ENCODE measurements at regions not wholly inside any gene's neighbourhood (a gene's known extent, or its start where the extent isn't known, plus 50 kb on each side); places are given as distances from the start of the nearest gene placed in this dataset.
A peak's percentile ranks its signal among the peaks of the same experiment; 100 is the strongest.

DNA sequence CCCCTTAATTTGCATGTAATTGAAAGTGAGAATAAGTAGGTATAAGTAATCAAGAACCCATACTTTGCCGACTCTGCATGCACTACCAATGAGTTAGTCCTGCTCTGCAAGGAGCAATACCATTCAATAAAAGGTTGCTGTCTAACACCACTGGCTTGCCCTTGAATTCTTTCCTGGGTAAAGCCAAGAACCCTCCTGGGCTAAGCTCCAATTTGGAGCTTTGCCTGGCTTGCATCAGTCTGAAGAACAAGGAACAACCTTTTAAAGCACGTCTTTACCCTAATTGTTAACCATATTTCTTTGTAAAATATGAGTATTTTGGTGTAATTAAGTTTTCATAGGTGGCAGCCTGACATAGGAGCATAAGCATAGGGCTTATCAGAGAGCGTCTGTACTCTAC lies 367.7 kb downstream of the MEI4 start:
- H3K27me3 ChIP-seq = no peaks in the 10 kb centered on the region
- H3K4me3 ChIP-seq = no peak overlapping the region
- whole genome bisulfite sequencing, 4 donors = 54 to 66% (median 60%) methylated on average over 3 of the region's 3 CpGs
- peak in 6 of 7 donors; percentile 8 to 73 (median 48) for DNase-seq
- no peaks in the 10 kb centered on the region for H3K9me3 ChIP-seq (replicated peaks in 1 of 3)
- intact Hi-C loops (cut with DNase I) = no loop called here
- no peak overlapping the region for H3K27ac ChIP-seq
- TF ChIP-seq POLR2A (IDR thresholded peaks at IDR 0.05) = no peak
- TF ChIP-seq, protein P1, sequence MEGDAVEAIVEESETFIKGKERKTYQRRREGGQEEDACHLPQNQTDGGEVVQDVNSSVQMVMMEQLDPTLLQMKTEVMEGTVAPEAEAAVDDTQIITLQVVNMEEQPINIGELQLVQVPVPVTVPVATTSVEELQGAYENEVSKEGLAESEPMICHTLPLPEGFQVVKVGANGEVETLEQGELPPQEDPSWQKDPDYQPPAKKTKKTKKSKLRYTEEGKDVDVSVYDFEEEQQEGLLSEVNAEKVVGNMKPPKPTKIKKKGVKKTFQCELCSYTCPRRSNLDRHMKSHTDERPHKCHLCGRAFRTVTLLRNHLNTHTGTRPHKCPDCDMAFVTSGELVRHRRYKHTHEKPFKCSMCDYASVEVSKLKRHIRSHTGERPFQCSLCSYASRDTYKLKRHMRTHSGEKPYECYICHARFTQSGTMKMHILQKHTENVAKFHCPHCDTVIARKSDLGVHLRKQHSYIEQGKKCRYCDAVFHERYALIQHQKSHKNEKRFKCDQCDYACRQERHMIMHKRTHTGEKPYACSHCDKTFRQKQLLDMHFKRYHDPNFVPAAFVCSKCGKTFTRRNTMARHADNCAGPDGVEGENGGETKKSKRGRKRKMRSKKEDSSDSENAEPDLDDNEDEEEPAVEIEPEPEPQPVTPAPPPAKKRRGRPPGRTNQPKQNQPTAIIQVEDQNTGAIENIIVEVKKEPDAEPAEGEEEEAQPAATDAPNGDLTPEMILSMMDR (IDR thresholded peaks at IDR 0.05) = no peak
- no peaks in the 10 kb centered on the region for H3K4me1 ChIP-seq (replicated peaks in 1 of 2)
- no peaks in the 10 kb centered on the region for H3K36me3 ChIP-seq (replicated peaks in 1 of 2)

DNA sequence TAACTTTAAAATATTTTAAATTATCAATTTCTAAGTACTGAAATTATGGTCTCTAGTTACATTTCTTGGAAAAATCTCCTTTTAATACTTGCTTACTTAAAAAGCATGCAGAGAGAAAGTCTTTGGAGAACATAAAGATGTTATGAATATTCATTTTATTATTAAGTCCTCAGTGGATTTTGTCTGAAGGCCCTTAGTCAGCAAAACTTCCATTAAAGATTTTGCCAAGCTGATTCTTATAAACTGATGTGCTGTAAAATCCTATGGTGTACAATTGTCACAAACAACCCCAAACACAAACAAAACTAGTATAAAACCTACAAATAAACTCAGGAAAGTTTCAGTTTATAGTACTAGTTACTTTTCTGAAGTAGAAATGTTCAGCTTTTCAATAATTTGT lies 372.7 kb downstream of the MEI4 start:
- H3K4me3 ChIP-seq = no peak overlapping the region
- TF ChIP-seq POLR2A (IDR thresholded peaks at IDR 0.05) = no peak
- TF ChIP-seq, protein P1 (IDR thresholded peaks at IDR 0.05) = no peak
- DNase-seq = no peak
- H3K27me3 ChIP-seq = no peaks in the 10 kb centered on the region
- H3K27ac ChIP-seq = no peak overlapping the region
- H3K36me3 ChIP-seq (replicated peaks in 1 of 2) = no peaks in the 10 kb centered on the region
- peaks cover 0 to 10% of the 10 kb centered on the region in 2 donors for H3K4me1 ChIP-seq (replicated peaks in 1 of 2)
- intact Hi-C loops (cut with DNase I) = no loop called here
- H3K9me3 ChIP-seq (replicated peaks in 1 of 3) = no peaks in the 10 kb centered on the region

DNA sequence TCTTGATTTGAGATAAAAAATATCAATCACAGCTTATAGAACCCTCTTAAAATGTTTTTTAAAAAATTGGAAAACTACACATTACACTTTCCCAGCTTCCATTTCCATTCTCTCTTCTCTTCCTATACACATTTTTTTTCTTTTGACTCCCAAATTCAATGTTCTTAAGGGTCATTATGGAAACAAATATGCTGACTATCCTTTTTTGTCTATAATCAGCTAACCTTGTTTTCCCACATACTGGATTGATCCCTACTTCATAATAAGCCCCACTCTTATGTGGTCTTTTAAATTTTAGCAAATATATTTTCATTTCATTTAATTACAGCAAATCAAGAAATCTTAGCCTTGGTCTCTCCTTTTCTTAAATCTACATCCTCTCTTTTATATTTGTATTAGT lies 378.4 kb downstream of the MEI4 start:
- no peaks in the 10 kb centered on the region for H3K27me3 ChIP-seq
- no peak overlapping the region for H3K27ac ChIP-seq
- no peak for TF ChIP-seq POLR2A (IDR thresholded peaks at IDR 0.05)
- TF ChIP-seq, protein P1 (IDR thresholded peaks at IDR 0.05) = no peak
- H3K4me1 ChIP-seq (replicated peaks in 1 of 2) = peaks cover 0 to 10% of the 10 kb centered on the region in 2 donors
- DNase-seq = no peak
- no peak overlapping the region for H3K4me3 ChIP-seq
- intact Hi-C loops (cut with DNase I) = no loop called here
- no peaks in the 10 kb centered on the region for H3K9me3 ChIP-seq (replicated peaks in 1 of 3)
- no peaks in the 10 kb centered on the region for H3K36me3 ChIP-seq (replicated peaks in 1 of 2)

DNA sequence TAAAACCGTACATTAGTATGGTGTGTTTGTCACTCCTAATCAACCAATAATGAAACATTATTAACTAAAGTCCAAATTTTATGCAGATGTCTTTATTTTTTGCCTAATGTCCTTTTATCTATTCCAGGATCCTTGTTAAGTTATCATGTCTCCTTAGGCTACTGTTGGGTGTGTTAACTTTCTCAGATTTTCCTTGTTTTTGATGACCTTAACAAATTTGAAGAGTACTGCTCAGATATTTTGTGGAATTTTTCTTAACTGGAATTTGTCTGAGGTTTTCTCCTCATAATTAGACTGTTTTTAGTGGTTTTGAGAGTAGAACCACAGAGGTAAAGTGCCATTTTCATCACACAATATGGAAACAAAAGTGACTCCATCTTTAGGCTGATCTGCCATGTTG lies 406.3 kb downstream of the MEI4 start:
- H3K27ac ChIP-seq = no peak overlapping the region
- H3K4me3 ChIP-seq = no peak overlapping the region
- TF ChIP-seq POLR2A (IDR thresholded peaks at IDR 0.05) = no peak
- TF ChIP-seq, protein P1 (IDR thresholded peaks at IDR 0.05) = no peak
- H3K4me1 ChIP-seq (replicated peaks in 1 of 2) = no peaks in the 10 kb centered on the region
- H3K36me3 ChIP-seq (replicated peaks in 1 of 2) = no peaks in the 10 kb centered on the region
- no peaks in the 10 kb centered on the region for H3K27me3 ChIP-seq
- H3K9me3 ChIP-seq (replicated peaks in 1 of 3) = peaks cover 0 to 11% (median 0%) of the 10 kb centered on the region in 3 donors
- DNase-seq = no peak
- 89 to 94% (median 91%) methylated on average over 1 of the region's 1 CpG for WGBS, 4 donors
- intact Hi-C loops (cut with DNase I) = no loop called here

Measured in adrenal gland (tissue), 9 donors.